ENCODE measurements at regions not wholly inside any gene's neighbourhood (a gene's known extent, or its start where the extent isn't known, plus 50 kb on each side); places are given as distances from the start of the nearest gene placed in this dataset.

DNA sequence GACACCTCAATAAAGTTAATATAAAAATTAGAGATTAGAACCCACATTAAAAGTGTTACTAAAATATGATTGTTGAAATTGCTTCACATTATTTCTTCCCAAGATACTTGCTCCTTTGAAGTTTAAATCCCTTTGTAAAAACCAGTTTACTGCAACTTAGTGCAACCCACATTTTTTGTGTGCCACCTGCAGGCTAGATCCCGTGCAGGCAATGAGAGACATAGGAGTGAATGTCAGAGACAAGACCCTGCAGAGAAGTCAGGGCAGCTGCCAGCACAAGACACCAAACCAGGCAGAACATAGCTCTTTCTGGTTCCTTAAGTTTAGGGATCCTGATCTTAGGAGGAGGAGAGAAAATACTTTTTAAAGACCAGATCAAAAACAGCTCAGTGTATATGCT is 142.8 kb upstream of the MTNR1B start:
- no peak for DNase-seq
- no peak for TF ChIP-seq CTCF (IDR thresholded peaks at IDR 0.05; ENCODE audit: insufficient read depth in 1 of 2, low read depth in 1 of 2, low read length in 1 of 2, severe bottlenecking in 1 of 2, unreplicated experiment in 1 of 2)
- no peaks in the 10 kb centered on the region for H3K36me3 Mint-ChIP-seq (ENCODE audit: insufficient read depth, unreplicated experiment)
- H3K4me1 Mint-ChIP-seq (ENCODE audit: low read depth, unreplicated experiment), result no peaks in the 10 kb centered on the region
- intact Hi-C loops (cut with micrococcal nuclease; ENCODE audit: unreplicated experiment), result no loop called here
- peaks cover 14% of the 10 kb centered on the region for H3K27me3 Mint-ChIP-seq (ENCODE audit: insufficient read depth, unreplicated experiment)
- H3K4me3 Mint-ChIP-seq (ENCODE audit: unreplicated experiment), result no peak overlapping the region
- ChIA-PET POLR2A (no interaction called here), CTCF (no interaction called here)
- no peaks in the 10 kb centered on the region; the same call in 1 of the 2 replicates for H3K27me3 ChIP-seq (replicated peaks; ENCODE audit: control insufficient read depth, insufficient read depth, low read length)
- no peaks in the 10 kb centered on the region for H3K36me3 ChIP-seq (ENCODE audit: control insufficient read depth, insufficient read depth, low read length)
- H3K27ac Mint-ChIP-seq (ENCODE audit: unreplicated experiment), result no peak overlapping the region
- no peaks in the 10 kb centered on the region for H3K9me3 ChIP-seq
- BruUV-seq (replicated peaks), result no TSS peak
- H3K4me1 ChIP-seq, result no peaks in the 10 kb centered on the region
- no peaks in the 10 kb centered on the region for H3K9me3 Mint-ChIP-seq (ENCODE audit: unreplicated experiment)
- H3K4me3 ChIP-seq (ENCODE audit: low read depth, low read length), result no peak overlapping the region

DNA sequence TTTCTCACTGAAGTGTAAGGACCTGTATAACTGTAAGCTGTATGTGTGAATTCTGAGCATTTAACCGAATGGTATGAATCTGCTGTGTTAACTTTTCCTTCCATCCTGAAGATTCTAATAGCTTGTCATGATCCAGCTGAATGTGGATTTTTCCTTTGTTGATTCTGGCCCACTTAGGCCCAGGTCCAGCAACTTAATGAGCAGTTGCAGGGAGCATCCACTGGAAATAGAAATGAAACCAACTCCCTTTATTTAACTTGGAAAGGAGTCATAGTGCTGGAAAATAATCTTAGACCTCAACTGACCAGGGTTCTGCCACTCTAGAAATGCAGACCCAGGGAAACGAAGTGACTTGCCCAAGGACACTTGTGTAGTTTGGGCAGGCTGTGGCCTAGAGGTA is 142.3 kb upstream of the MTNR1B start:
- intact Hi-C loops (cut with micrococcal nuclease; ENCODE audit: unreplicated experiment), result no loop called here
- no peaks in the 10 kb centered on the region for H3K4me1 Mint-ChIP-seq (ENCODE audit: low read depth, unreplicated experiment)
- no peaks in the 10 kb centered on the region for H3K9me3 ChIP-seq
- TF ChIP-seq CTCF (IDR thresholded peaks at IDR 0.05; ENCODE audit: insufficient read depth in 1 of 2, low read depth in 1 of 2, low read length in 1 of 2, severe bottlenecking in 1 of 2, unreplicated experiment in 1 of 2), result no peak
- no peaks in the 10 kb centered on the region for H3K9me3 Mint-ChIP-seq (ENCODE audit: unreplicated experiment)
- BruUV-seq (replicated peaks), result no TSS peak
- no peak overlapping the region for H3K4me3 ChIP-seq (ENCODE audit: low read depth, low read length)
- H3K27me3 ChIP-seq (replicated peaks; ENCODE audit: control insufficient read depth, insufficient read depth, low read length), result no peaks in the 10 kb centered on the region; the same call in 1 of the 2 replicates
- no peak for DNase-seq
- no peaks in the 10 kb centered on the region for H3K36me3 Mint-ChIP-seq (ENCODE audit: insufficient read depth, unreplicated experiment)
- CTCF ChIA-PET, result no interaction called here
- peaks cover 17% of the 10 kb centered on the region for H3K27me3 Mint-ChIP-seq (ENCODE audit: insufficient read depth, unreplicated experiment)
- H3K4me1 ChIP-seq, result no peaks in the 10 kb centered on the region
- POLR2A ChIA-PET, result no interaction called here
- H3K27ac Mint-ChIP-seq (ENCODE audit: unreplicated experiment), result no peak overlapping the region
- H3K4me3 Mint-ChIP-seq (ENCODE audit: unreplicated experiment), result no peak overlapping the region
- no peaks in the 10 kb centered on the region for H3K36me3 ChIP-seq (ENCODE audit: control insufficient read depth, insufficient read depth, low read length)

DNA sequence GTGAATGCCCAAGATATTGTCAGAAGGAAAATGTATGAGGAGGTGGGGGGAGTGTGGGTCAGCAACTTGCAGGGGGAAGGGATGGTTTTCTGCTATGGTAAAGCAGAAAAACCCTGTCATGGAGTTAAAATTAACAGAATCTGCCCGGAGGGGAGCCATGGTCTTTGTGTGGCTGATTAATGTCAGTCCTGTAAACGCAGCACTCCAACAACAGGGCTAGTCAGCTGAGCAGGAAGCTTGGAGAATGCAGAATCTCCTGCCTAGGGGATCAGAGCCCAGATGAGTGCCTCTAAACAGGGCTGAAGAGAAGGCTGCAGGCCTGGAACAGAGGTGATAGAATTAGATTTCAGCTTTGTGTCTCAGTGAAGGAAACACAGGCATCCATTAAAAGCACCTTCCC is 140.9 kb upstream of the MTNR1B start:
- intact Hi-C loops (cut with micrococcal nuclease; ENCODE audit: unreplicated experiment), result no loop called here
- Mint-ChIP-seq H3K4me3 (ENCODE audit: unreplicated experiment) (no peak overlapping the region), H3K36me3 (ENCODE audit: insufficient read depth, unreplicated experiment) (no peaks in the 10 kb centered on the region), H3K27me3 (ENCODE audit: insufficient read depth, unreplicated experiment) (peaks cover 12% of the 10 kb centered on the region), H3K4me1 (ENCODE audit: low read depth, unreplicated experiment) (no peaks in the 10 kb centered on the region), H3K9me3 (ENCODE audit: unreplicated experiment) (no peaks in the 10 kb centered on the region), H3K27ac (ENCODE audit: unreplicated experiment) (no peak overlapping the region)
- Histone ChIP-seq H3K4me3 (ENCODE audit: low read depth, low read length) (no peak overlapping the region), H3K27me3 (replicated peaks; ENCODE audit: control insufficient read depth, insufficient read depth, low read length) (no peaks in the 10 kb centered on the region; the same call in 1 of the 2 replicates), H3K9me3 (no peaks in the 10 kb centered on the region), H3K4me1 (no peaks in the 10 kb centered on the region), H3K36me3 (ENCODE audit: control insufficient read depth, insufficient read depth, low read length) (no peaks in the 10 kb centered on the region)
- BruUV-seq (replicated peaks), result no TSS peak
- CTCF ChIA-PET, result no interaction called here
- TF ChIP-seq CTCF (IDR thresholded peaks at IDR 0.05; ENCODE audit: insufficient read depth in 1 of 2, low read depth in 1 of 2, low read length in 1 of 2, severe bottlenecking in 1 of 2, unreplicated experiment in 1 of 2), result no peak
- no peak for DNase-seq
- POLR2A ChIA-PET, result no interaction called here

Data from Caco-2 (cell line).